ENCODE measurements at regions not wholly inside any gene's neighbourhood (a gene's known extent, or its start where the extent isn't known, plus 50 kb on each side); places are given as distances from the start of the nearest gene placed in this dataset.

GRCh38 chr11:92787638-92788037, 181.8 kb upstream of the MTNR1B start:
- TF ChIP-seq ELF4 (IDR thresholded peaks at IDR 0.05): no peak
- no peak for TF ChIP-seq BHLHE40 (IDR thresholded peaks at IDR 0.05; ENCODE audit: borderline replicate concordance)
- TF ChIP-seq ZNF384 (IDR thresholded peaks at IDR 0.05): no peak
- TF ChIP-seq L3MBTL2 (conservative IDR thresholded peaks at IDR 0.05): no peak
- TF ChIP-seq SUZ12 (IDR thresholded peaks at IDR 0.05): no peak
- TF ChIP-seq NFRKB (IDR thresholded peaks at IDR 0.05): no peak
- TF ChIP-seq CTBP1 (IDR thresholded peaks at IDR 0.05; ENCODE audit: borderline replicate concordance): no peak
- TF ChIP-seq SP1 (IDR thresholded peaks at IDR 0.05): no peak
- ChIA-PET CTCF (no interaction called here), POLR2A (no interaction called here)
- no peak for DNase-seq (ENCODE audit: extremely low spot score)

DNA sequence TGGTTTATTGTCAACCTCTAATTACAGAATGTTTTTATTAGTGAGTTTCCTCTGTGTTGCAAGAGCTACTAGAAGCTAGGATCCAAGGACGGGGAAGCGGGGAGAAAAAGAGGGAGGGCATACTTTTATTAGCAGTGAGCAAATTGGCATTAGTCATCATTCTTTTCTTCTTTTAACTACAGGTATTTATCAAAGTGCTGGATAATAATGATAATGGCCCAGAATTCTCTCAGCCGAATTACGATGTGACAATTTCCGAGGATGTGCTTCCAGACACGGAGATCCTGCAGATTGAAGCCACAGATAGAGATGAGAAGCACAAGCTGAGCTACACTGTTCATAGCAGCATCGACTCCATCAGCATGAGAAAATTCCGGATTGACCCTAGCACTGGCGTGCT, 179.7 kb upstream of the MTNR1B start:
- CTCF ChIA-PET: no interaction called here
- no peak for TF ChIP-seq L3MBTL2 (conservative IDR thresholded peaks at IDR 0.05)
- no peak for DNase-seq (ENCODE audit: extremely low spot score)
- POLR2A ChIA-PET: no interaction called here

DNA sequence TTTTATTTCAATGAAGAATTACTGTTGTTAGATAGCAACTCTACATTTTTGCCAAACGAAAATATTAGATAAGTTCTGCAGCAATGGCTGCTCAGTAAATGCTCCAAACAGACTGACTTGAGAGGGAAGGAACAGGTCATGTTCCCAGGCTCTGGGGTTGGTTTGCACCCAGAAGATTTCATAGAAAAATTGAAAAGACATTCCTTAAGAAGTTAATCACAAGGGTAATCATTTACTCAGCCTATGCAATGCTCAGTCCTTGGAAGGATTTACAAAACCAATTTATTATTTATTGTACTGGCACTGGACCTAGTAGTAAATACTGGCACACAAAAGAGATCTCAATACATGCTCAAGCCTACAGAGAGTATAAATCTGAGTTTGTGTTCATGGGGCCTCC, 179.1 kb upstream of the MTNR1B start:
- TF ChIP-seq SUZ12 (IDR thresholded peaks at IDR 0.05): no peak
- TF ChIP-seq PKNOX1 (IDR thresholded peaks at IDR 0.05): no peak
- TF ChIP-seq BHLHE40 (IDR thresholded peaks at IDR 0.05; ENCODE audit: borderline replicate concordance): no peak
- no peak for TF ChIP-seq LEF1 (IDR thresholded peaks at IDR 0.05; ENCODE audit: borderline replicate concordance)
- TF ChIP-seq SP1 (IDR thresholded peaks at IDR 0.05): no peak
- TF ChIP-seq CTBP1 (IDR thresholded peaks at IDR 0.05; ENCODE audit: borderline replicate concordance): no peak
- ChIA-PET CTCF (no interaction called here), POLR2A (no interaction called here)
- no peak for DNase-seq (ENCODE audit: extremely low spot score)

- no peak for DNase-seq (ENCODE audit: extremely low spot score)
- TF ChIP-seq BHLHE40 (IDR thresholded peaks at IDR 0.05; ENCODE audit: borderline replicate concordance): no peak
- TF ChIP-seq LEF1 (IDR thresholded peaks at IDR 0.05; ENCODE audit: borderline replicate concordance): no peak
- no peak for TF ChIP-seq ELF4 (IDR thresholded peaks at IDR 0.05)
- no peak for TF ChIP-seq ARNT (IDR thresholded peaks at IDR 0.05)
- TF ChIP-seq FOXA1 (IDR thresholded peaks at IDR 0.05): no peak
- no peak for TF ChIP-seq TARDBP (IDR thresholded peaks at IDR 0.05)
- TF ChIP-seq PKNOX1 (IDR thresholded peaks at IDR 0.05): no peak
- no peak for TF ChIP-seq CTBP1 (IDR thresholded peaks at IDR 0.05; ENCODE audit: borderline replicate concordance)
- no peak for TF ChIP-seq L3MBTL2 (conservative IDR thresholded peaks at IDR 0.05)
- no peak for TF ChIP-seq NFRKB (IDR thresholded peaks at IDR 0.05)
- no peak for TF ChIP-seq SUZ12 (IDR thresholded peaks at IDR 0.05)
- no peak for TF ChIP-seq FOXK2 (IDR thresholded peaks at IDR 0.05)
- TF ChIP-seq ZNF384 (IDR thresholded peaks at IDR 0.05): no peak
- no peak for TF ChIP-seq HDGF (IDR thresholded peaks at IDR 0.05; ENCODE audit: borderline replicate concordance)
- ChIA-PET POLR2A (no interaction called here), CTCF (no interaction called here)
Observed at GRCh38 chr11:92790926-92791616, 178.4 kb upstream of the MTNR1B start.

DNA sequence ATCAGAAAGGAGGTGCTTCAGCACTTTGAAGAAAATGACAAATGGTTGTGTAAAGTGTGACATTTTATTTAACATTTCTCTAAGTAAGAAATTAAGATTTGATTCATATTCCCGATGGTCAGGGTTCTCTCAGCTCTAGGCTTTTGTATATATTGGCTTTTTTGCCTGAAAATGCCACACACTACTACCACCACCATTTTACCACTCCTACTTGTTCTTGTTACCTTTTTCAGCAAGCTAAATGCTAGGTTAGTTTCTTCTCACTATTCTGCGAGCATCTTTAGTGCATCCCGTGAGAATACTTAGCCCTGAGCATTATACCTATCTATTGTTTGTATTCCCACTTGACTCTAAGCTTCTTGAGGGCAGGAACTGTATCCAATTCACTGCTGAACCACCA, 177.6 kb upstream of the MTNR1B start:
- ChIA-PET CTCF (no interaction called here), POLR2A (no interaction called here)

DNA sequence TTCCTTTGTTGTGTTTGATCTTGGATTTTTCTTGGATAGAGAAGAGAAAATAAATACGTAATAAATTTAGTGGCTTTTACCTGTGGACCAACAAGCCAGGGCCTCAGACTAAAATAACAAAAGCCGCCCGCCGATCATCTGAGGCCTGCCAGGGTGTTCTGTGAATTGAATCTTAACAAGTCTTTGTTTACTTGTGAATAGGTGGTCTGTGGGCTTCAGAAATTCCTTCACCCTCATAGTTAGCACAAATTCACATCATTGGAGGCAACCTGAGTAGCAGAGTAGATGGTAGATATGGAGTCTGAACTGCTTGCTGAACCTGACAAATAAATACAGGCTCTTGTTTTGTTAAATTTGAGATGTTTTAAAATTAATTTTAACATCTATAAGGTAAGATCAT, 176.3 kb upstream of the MTNR1B start:
- TF ChIP-seq PKNOX1 (IDR thresholded peaks at IDR 0.05) (no peak), ARNT (IDR thresholded peaks at IDR 0.05) (no peak), SP1 (IDR thresholded peaks at IDR 0.05) (no peak), HDGF (IDR thresholded peaks at IDR 0.05; ENCODE audit: borderline replicate concordance) (no peak), CTBP1 (IDR thresholded peaks at IDR 0.05; ENCODE audit: borderline replicate concordance) (no peak), BHLHE40 (IDR thresholded peaks at IDR 0.05; ENCODE audit: borderline replicate concordance) (no peak), FOXM1 (IDR thresholded peaks at IDR 0.05; ENCODE audit: borderline replicate concordance) (no peak), ELF4 (IDR thresholded peaks at IDR 0.05) (no peak), TARDBP (IDR thresholded peaks at IDR 0.05) (no peak), L3MBTL2 (conservative IDR thresholded peaks at IDR 0.05) (no peak), NFRKB (IDR thresholded peaks at IDR 0.05) (no peak), SUZ12 (IDR thresholded peaks at IDR 0.05) (no peak), LEF1 (IDR thresholded peaks at IDR 0.05; ENCODE audit: borderline replicate concordance) (no peak), FOXA1 (IDR thresholded peaks at IDR 0.05) (no peak), FOXK2 (IDR thresholded peaks at IDR 0.05) (no peak), ZNF384 (IDR thresholded peaks at IDR 0.05) (no peak)
- ChIA-PET CTCF (no interaction called here), POLR2A (no interaction called here)
- no peak for DNase-seq (ENCODE audit: extremely low spot score)

More for the DNA sequence above, 177.6 kb upstream of the MTNR1B start:
- TF ChIP-seq SUZ12 (IDR thresholded peaks at IDR 0.05) (no peak), NFRKB (IDR thresholded peaks at IDR 0.05) (no peak), HDGF (IDR thresholded peaks at IDR 0.05; ENCODE audit: borderline replicate concordance) (no peak), ZNF384 (IDR thresholded peaks at IDR 0.05) (no peak), ELF4 (IDR thresholded peaks at IDR 0.05) (no peak), ARNT (IDR thresholded peaks at IDR 0.05) (no peak), BHLHE40 (IDR thresholded peaks at IDR 0.05; ENCODE audit: borderline replicate concordance) (no peak), SP1 (IDR thresholded peaks at IDR 0.05) (no peak), CTBP1 (IDR thresholded peaks at IDR 0.05; ENCODE audit: borderline replicate concordance) (no peak)
- DNase-seq (ENCODE audit: extremely low spot score): no peak

GRCh38 chr11:92794783-92795182, 174.7 kb upstream of the MTNR1B start:
- ChIA-PET CTCF (interaction anchor here (0.6 kb wide), 1 partner anchor 520 kb away, joined by 3 read pairs; no protein-coding TSS in a partner anchor), POLR2A (no interaction called here)
- TF ChIP-seq L3MBTL2 (conservative IDR thresholded peaks at IDR 0.05) (no peak), SP1 (IDR thresholded peaks at IDR 0.05) (no peak), PKNOX1 (IDR thresholded peaks at IDR 0.05) (peak; percentile 95), ELF4 (IDR thresholded peaks at IDR 0.05) (no peak), CTBP1 (IDR thresholded peaks at IDR 0.05; ENCODE audit: borderline replicate concordance) (peak; percentile 79; the same call in 1 of the 2 replicates), ZNF384 (IDR thresholded peaks at IDR 0.05) (no peak)
- DNase-seq (ENCODE audit: extremely low spot score): peak; percentile 46

All from HEK293T (cell line).